Testis (tissue), 2 donors: ENCODE measurements at regions not wholly inside any gene's neighbourhood (a gene's known extent, or its start where the extent isn't known, plus 50 kb on each side); places are given as distances from the start of the nearest gene placed in this dataset.
A peak's percentile ranks its signal among the peaks of the same experiment; 100 is the strongest.

Experiments used
- DNase-seq: peaks from one replicate; pipeline ENCODE4 v3.0.0-alpha.2; 2019
- H3K27ac ChIP-seq, 2 donors: fragments of 200-600 bp; sonication (generic); one replicate each; pipeline ENCODE4 v1.5.1; 2019
- H3K27me3 ChIP-seq: fragments of 200-600 bp; sonication (generic); one replicate; pipeline ENCODE4 v1.5.1; 2019
- H3K36me3 ChIP-seq: fragments of 200-600 bp; sonication (generic); one replicate; pipeline ENCODE4 v1.5.1; 2017; ENCODE audit warnings: low read depth; ENCODE audit errors: missing control alignments
- H3K4me1 ChIP-seq: fragments of 200-600 bp; sonication (generic); one replicate; pipeline ENCODE4 v1.5.1; 2019
- H3K4me3 ChIP-seq, 2 donors: fragments of 200-600 bp; sonication (generic); one replicate each; pipeline ENCODE4 v1.5.1; 2017 to 2019
- H3K9me3 ChIP-seq: fragments of 200-600 bp; sonication (generic); one replicate; pipeline ENCODE4 v1.5.1; 2017
- POLR2A ChIP-seq: fragments of 450-650 bp; IDR thresholded peaks from one replicate; pipeline ENCODE4 v1.6.1; 2017; ENCODE audit warnings: antibody characterized with exemption, mild to moderate bottlenecking, moderate library complexity
- WGBS, 2 donors: methylation state at CpG; one replicate each; pipeline ENCODE4 v1.1.5; 2018; 5-methylcytosine and 5-hydroxymethylcytosine counted together
- intact Hi-C: fragments of 100-400 bp; cut with DNase I; formaldehyde crosslinking; loops from one replicate; pipeline ENCODE4 v1.15.1; 2023; ENCODE audit warnings: low total_unique reads
- TF ChIP-seq, protein P1 (sequence below), 3 experiments: fragments of 450-650 bp in 2 of 3; fragments of 200-600 bp in 1 of 3; sonication (generic) in 1 of 3; IDR thresholded peaks; one replicate each; pipeline ENCODE4 v1.5.1; 2016 to 2019; ENCODE audit warnings: antibody characterized with exemption in 3 of 3, mild to moderate bottlenecking in 2 of 3, moderate library complexity in 1 of 3

- H3K27ac ChIP-seq: peak overlapping the region in 1 of 2 donors; percentile 78
- intact Hi-C loops: no loop called here
- no peak for DNase-seq
- no peaks in the 10 kb centered on the region for H3K36me3 ChIP-seq
- H3K4me3 ChIP-seq: no peak overlapping the region
- no peaks in the 10 kb centered on the region for H3K4me1 ChIP-seq
- H3K27me3 ChIP-seq: no peaks in the 10 kb centered on the region
- TF ChIP-seq, protein P1, sequence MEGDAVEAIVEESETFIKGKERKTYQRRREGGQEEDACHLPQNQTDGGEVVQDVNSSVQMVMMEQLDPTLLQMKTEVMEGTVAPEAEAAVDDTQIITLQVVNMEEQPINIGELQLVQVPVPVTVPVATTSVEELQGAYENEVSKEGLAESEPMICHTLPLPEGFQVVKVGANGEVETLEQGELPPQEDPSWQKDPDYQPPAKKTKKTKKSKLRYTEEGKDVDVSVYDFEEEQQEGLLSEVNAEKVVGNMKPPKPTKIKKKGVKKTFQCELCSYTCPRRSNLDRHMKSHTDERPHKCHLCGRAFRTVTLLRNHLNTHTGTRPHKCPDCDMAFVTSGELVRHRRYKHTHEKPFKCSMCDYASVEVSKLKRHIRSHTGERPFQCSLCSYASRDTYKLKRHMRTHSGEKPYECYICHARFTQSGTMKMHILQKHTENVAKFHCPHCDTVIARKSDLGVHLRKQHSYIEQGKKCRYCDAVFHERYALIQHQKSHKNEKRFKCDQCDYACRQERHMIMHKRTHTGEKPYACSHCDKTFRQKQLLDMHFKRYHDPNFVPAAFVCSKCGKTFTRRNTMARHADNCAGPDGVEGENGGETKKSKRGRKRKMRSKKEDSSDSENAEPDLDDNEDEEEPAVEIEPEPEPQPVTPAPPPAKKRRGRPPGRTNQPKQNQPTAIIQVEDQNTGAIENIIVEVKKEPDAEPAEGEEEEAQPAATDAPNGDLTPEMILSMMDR (IDR thresholded peaks at IDR 0.05): no peak
- TF ChIP-seq POLR2A: no peak
- no peaks in the 10 kb centered on the region for H3K9me3 ChIP-seq
Measured at GRCh38 chr10:111986079-111986478, 197.5 kb downstream of the GPAM start.

GRCh38 chr10:111988646-111989045 lies 194.9 kb downstream of the GPAM start:
- H3K36me3 ChIP-seq: no peaks in the 10 kb centered on the region
- peak overlapping the region in 1 of 2 donors; percentile 3 for H3K4me3 ChIP-seq
- DNase-seq: no peak
- intact Hi-C loops: no loop called here
- no peaks in the 10 kb centered on the region for H3K27me3 ChIP-seq
- 64 to 66% methylated on average over 14 of the region's 14 CpGs for WGBS, 2 donors
- H3K4me1 ChIP-seq: no peaks in the 10 kb centered on the region
- TF ChIP-seq, protein P1 (IDR thresholded peaks at IDR 0.05): no peak
- TF ChIP-seq POLR2A: no peak
- H3K9me3 ChIP-seq: no peaks in the 10 kb centered on the region
- H3K27ac ChIP-seq: no peak overlapping the region

DNA sequence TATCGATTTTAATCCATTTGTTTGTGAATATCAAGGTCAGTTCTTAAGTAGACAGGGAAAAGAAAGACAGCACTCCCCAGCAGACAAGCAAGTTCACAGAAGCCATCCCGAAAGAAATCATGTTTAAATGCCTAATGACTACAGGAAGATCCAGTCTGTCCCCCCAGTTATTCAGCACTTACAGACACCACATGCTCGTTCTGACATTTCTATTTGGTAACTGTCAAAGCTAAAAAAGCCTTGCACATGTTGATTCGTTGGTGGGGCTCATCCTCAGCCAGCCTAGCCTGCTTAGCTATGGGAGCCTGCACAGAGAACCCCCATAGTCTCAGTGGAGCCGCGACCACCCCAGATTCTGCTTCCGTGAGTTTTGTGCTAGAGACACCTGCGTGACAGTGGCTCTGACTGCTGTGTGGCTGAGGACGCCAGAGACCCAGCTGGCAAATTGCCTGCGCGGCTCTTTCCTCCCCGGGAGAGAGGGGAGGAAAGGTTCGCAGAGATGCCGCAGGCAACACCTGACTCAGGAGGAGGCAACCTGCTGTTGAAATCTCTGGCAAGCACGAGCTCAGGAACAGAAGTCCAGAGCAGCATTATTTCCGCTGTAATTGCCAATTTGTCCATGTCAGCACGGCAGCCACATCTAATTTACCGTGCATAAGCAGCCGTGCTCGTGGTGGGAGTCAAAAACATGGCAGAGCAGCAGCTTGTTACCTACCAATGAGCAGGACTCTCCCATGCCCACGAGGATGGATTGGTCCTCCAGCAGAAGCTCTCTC lies 194.2 kb downstream of the GPAM start:
- intact Hi-C loops: no loop called here
- DNase-seq: no peak
- Histone ChIP-seq H3K27ac (no peak overlapping the region), H3K4me3 (peak overlapping the region in 1 of 2 donors; percentile 3), H3K9me3 (no peaks in the 10 kb centered on the region), H3K4me1 (no peaks in the 10 kb centered on the region), H3K27me3 (no peaks in the 10 kb centered on the region), H3K36me3 (no peaks in the 10 kb centered on the region)
- no peak for TF ChIP-seq POLR2A
- TF ChIP-seq, protein P1 (IDR thresholded peaks at IDR 0.05): no peak
- 54 to 66% methylated on average over 21 of the region's 21 CpGs for WGBS, 2 donors

- Histone ChIP-seq H3K36me3 (no peaks in the 10 kb centered on the region), H3K4me1 (no peaks in the 10 kb centered on the region), H3K27ac (no peak overlapping the region), H3K27me3 (no peaks in the 10 kb centered on the region), H3K9me3 (no peaks in the 10 kb centered on the region), H3K4me3 (no peak overlapping the region)
- intact Hi-C loops: no loop called here
- no peak for DNase-seq
- WGBS, 2 donors: 73 to 79% methylated on average over 3 of the region's 3 CpGs
- TF ChIP-seq POLR2A: no peak
- TF ChIP-seq, protein P1 (IDR thresholded peaks at IDR 0.05): peak in 1 of 3 experiments; percentile 22
Measured at GRCh38 chr10:111990734-111991133, 192.8 kb downstream of the GPAM start.

GRCh38 chr10:111993321-111993720 lies 190.2 kb downstream of the GPAM start:
- H3K27ac ChIP-seq: peak overlapping the region in 1 of 2 donors; percentile 51
- TF ChIP-seq POLR2A: no peak
- TF ChIP-seq, protein P1 (IDR thresholded peaks at IDR 0.05): no peak
- intact Hi-C loops: no loop called here
- H3K9me3 ChIP-seq: no peaks in the 10 kb centered on the region
- no peaks in the 10 kb centered on the region for H3K36me3 ChIP-seq
- H3K27me3 ChIP-seq: no peaks in the 10 kb centered on the region
- H3K4me1 ChIP-seq: no peaks in the 10 kb centered on the region
- 77 to 87% methylated on average over 1 of the region's 1 CpG for WGBS, 2 donors
- no peak overlapping the region for H3K4me3 ChIP-seq
- DNase-seq: no peak
